CD4-positive, CD25-positive, alpha-beta regulatory T cell (primary cell): ENCODE measurements at regions not wholly inside any gene's neighbourhood (a gene's known extent, or its start where the extent isn't known, plus 50 kb on each side); places are given as distances from the start of the nearest gene placed in this dataset.
A peak's percentile ranks its signal among the peaks of the same experiment; 100 is the strongest.

ENCODE experiments used
- ATAC-seq, 2 donors: fragments of 150-1000 bp; cut with Tn5 transposase; one replicate each; pipeline ENCODE4 v1.10.0; 2021; ENCODE audit warnings: low read depth in 2 of 2, moderate number of reproducible peaks in 2 of 2, moderate library complexity in 1 of 2
- DNase-seq, 3 donors: peaks; one replicate each; pipeline versions ENCODE4 v3.0.0 to v3.0.0-alpha.2; 2012 to 2022; ENCODE audit warnings: mixed read lengths in 1 of 3
- H3K27ac ChIP-seq: one replicate; pipeline ENCODE4 v1.7.0; 2013; ENCODE audit warnings: mild to moderate bottlenecking, low read length; ENCODE audit not compliant: insufficient read depth, poor library complexity, severe bottlenecking
- H3K27me3 ChIP-seq: one replicate; pipeline ENCODE4 v1.7.0; 2013; ENCODE audit warnings: low read length; ENCODE audit not compliant: control insufficient read depth, insufficient read depth
- H3K36me3 ChIP-seq: one replicate; pipeline ENCODE4 v1.7.0; 2013; ENCODE audit warnings: mild to moderate bottlenecking, low read length, moderate library complexity; ENCODE audit not compliant: control insufficient read depth, insufficient read depth
- H3K4me1 ChIP-seq: 2 replicates; pipeline ENCODE4 v1.7.0; 2013; ENCODE audit warnings: mild to moderate bottlenecking, low read length; ENCODE audit not compliant: insufficient read depth, control insufficient read depth, poor library complexity, severe bottlenecking
- H3K4me3 ChIP-seq: one replicate; pipeline ENCODE4 v1.7.0; 2013; ENCODE audit warnings: low read depth, mild to moderate bottlenecking, low read length, moderate library complexity
- H3K9me3 ChIP-seq, 2 experiments: 1 replicate in 1 of 2; 2 replicates in 1 of 2; pipeline ENCODE4 v1.7.0; 2013; ENCODE audit warnings: low read length in 2 of 2, mild to moderate bottlenecking in 1 of 2, moderate library complexity in 1 of 2; ENCODE audit not compliant: control insufficient read depth in 2 of 2
- H3K27ac Mint-ChIP-seq, 3 donors: one replicate each; pipeline ENCODE4 v1.8.0; 2020 to 2022; ENCODE audit warnings: mild to moderate bottlenecking in 3 of 3, mixed read lengths in 3 of 3, moderate library complexity in 2 of 3
- H3K27me3 Mint-ChIP-seq: one replicate; pipeline ENCODE4 v1.8.0; 2022; ENCODE audit warnings: mild to moderate bottlenecking, mixed read lengths
- H3K36me3 Mint-ChIP-seq: one replicate; pipeline ENCODE4 v1.8.0; 2020; ENCODE audit warnings: mixed read lengths
- H3K4me1 Mint-ChIP-seq, 4 donors: one replicate each; pipeline ENCODE4 v1.8.0; 2020 to 2022; ENCODE audit warnings: mixed read lengths in 4 of 4, mild to moderate bottlenecking in 1 of 4
- H3K4me3 Mint-ChIP-seq, 4 donors: one replicate each; pipeline ENCODE4 v1.8.0; 2020 to 2022; ENCODE audit warnings: mild to moderate bottlenecking in 4 of 4, mixed read lengths in 4 of 4, moderate library complexity in 3 of 4
- H3K9me3 Mint-ChIP-seq, 7 donors: one replicate each; pipeline ENCODE4 v1.8.0; 2020 to 2022; ENCODE audit warnings: mixed read lengths in 7 of 7, mild to moderate bottlenecking in 3 of 7, moderate library complexity in 2 of 7

- Mint-ChIP-seq H3K4me1 (no peaks in the 10 kb centered on the region), H3K27ac (no peak overlapping the region), H3K36me3 (no peaks in the 10 kb centered on the region), H3K27me3 (peaks cover 11% of the 10 kb centered on the region), H3K4me3 (no peak overlapping the region), H3K9me3 (no peaks in the 10 kb centered on the region)
- H3K27me3 ChIP-seq = peaks cover 3% of the 10 kb centered on the region
- no peak for ATAC-seq
- no peak for DNase-seq
- no peaks in the 10 kb centered on the region for H3K4me1 ChIP-seq
- no peaks in the 10 kb centered on the region for H3K36me3 ChIP-seq
- H3K4me3 ChIP-seq = no peak overlapping the region
- H3K9me3 ChIP-seq = no peaks in the 10 kb centered on the region
- no peak overlapping the region for H3K27ac ChIP-seq
Measured at GRCh38 chr3:40593351-40593750, 68.6 kb downstream of the ZNF621 start.

GRCh38 chr3:40597441-40597840 is 72.7 kb downstream of the ZNF621 start:
- Histone ChIP-seq H3K27me3 (peaks cover 5% of the 10 kb centered on the region), H3K4me1 (no peaks in the 10 kb centered on the region), H3K27ac (no peak overlapping the region), H3K9me3 (no peaks in the 10 kb centered on the region), H3K4me3 (no peak overlapping the region), H3K36me3 (no peaks in the 10 kb centered on the region)
- Mint-ChIP-seq H3K4me1 (no peaks in the 10 kb centered on the region), H3K4me3 (no peak overlapping the region), H3K36me3 (no peaks in the 10 kb centered on the region), H3K27me3 (peaks cover 8% of the 10 kb centered on the region), H3K27ac (peak overlapping the region in 1 of 3 donors; percentile 15), H3K9me3 (no peaks in the 10 kb centered on the region)
- no peak for DNase-seq
- ATAC-seq = no peak

- Histone ChIP-seq H3K4me3 (no peak overlapping the region), H3K4me1 (no peaks in the 10 kb centered on the region), H3K27me3 (peaks cover 9% of the 10 kb centered on the region), H3K27ac (no peak overlapping the region), H3K36me3 (no peaks in the 10 kb centered on the region), H3K9me3 (no peaks in the 10 kb centered on the region)
- no peaks in the 10 kb centered on the region for H3K9me3 Mint-ChIP-seq
- no peaks in the 10 kb centered on the region for H3K4me1 Mint-ChIP-seq
- no peak for ATAC-seq
- no peaks in the 10 kb centered on the region for H3K36me3 Mint-ChIP-seq
- no peak for DNase-seq
- no peak overlapping the region for H3K27ac Mint-ChIP-seq
- peaks cover 7% of the 10 kb centered on the region for H3K27me3 Mint-ChIP-seq
- H3K4me3 Mint-ChIP-seq = no peak overlapping the region
Measured at GRCh38 chr3:40598338-40598737, 73.6 kb downstream of the ZNF621 start.

GRCh38 chr3:40598962-40599361 is 74.2 kb downstream of the ZNF621 start:
- Histone ChIP-seq H3K36me3 (no peaks in the 10 kb centered on the region), H3K4me1 (no peaks in the 10 kb centered on the region), H3K9me3 (no peaks in the 10 kb centered on the region), H3K4me3 (no peak overlapping the region), H3K27ac (no peak overlapping the region), H3K27me3 (peaks cover 9% of the 10 kb centered on the region)
- Mint-ChIP-seq H3K4me1 (no peaks in the 10 kb centered on the region), H3K9me3 (no peaks in the 10 kb centered on the region), H3K36me3 (no peaks in the 10 kb centered on the region), H3K27me3 (peaks cover 7% of the 10 kb centered on the region), H3K4me3 (no peak overlapping the region), H3K27ac (no peak overlapping the region)
- DNase-seq = no peak
- no peak for ATAC-seq

- H3K27ac ChIP-seq = no peak overlapping the region
- no peak overlapping the region for H3K4me3 ChIP-seq
- ATAC-seq (no peak), DNase-seq (no peak)
- no peak overlapping the region for H3K4me3 Mint-ChIP-seq
- H3K9me3 ChIP-seq = no peaks in the 10 kb centered on the region
- peaks cover 7% of the 10 kb centered on the region for H3K27me3 Mint-ChIP-seq
- no peaks in the 10 kb centered on the region for H3K36me3 Mint-ChIP-seq
- H3K4me1 Mint-ChIP-seq = no peaks in the 10 kb centered on the region
- no peaks in the 10 kb centered on the region for H3K4me1 ChIP-seq
- H3K27me3 ChIP-seq = peaks cover 11% of the 10 kb centered on the region
- H3K36me3 ChIP-seq = no peaks in the 10 kb centered on the region
- no peak overlapping the region for H3K27ac Mint-ChIP-seq
- no peaks in the 10 kb centered on the region for H3K9me3 Mint-ChIP-seq
Measured at GRCh38 chr3:40602778-40603385, 78.1 kb downstream of the ZNF621 start.

- Histone ChIP-seq H3K36me3 (no peaks in the 10 kb centered on the region), H3K4me1 (no peaks in the 10 kb centered on the region), H3K27ac (no peak overlapping the region), H3K27me3 (peaks cover 9% of the 10 kb centered on the region), H3K9me3 (no peaks in the 10 kb centered on the region), H3K4me3 (no peak overlapping the region)
- ATAC-seq (no peak), DNase-seq (no peak)
- Mint-ChIP-seq H3K27me3 (peaks cover 7% of the 10 kb centered on the region), H3K36me3 (no peaks in the 10 kb centered on the region), H3K9me3 (no peaks in the 10 kb centered on the region), H3K4me1 (no peaks in the 10 kb centered on the region), H3K27ac (no peak overlapping the region), H3K4me3 (no peak overlapping the region)
Measured at GRCh38 chr3:40605960-40606359, 81.2 kb downstream of the ZNF621 start.

GRCh38 chr3:40608091-40608490 is 83.3 kb downstream of the ZNF621 start:
- no peak overlapping the region for H3K4me3 ChIP-seq
- Mint-ChIP-seq H3K4me3 (no peak overlapping the region), H3K27ac (no peak overlapping the region), H3K27me3 (peaks cover 11% of the 10 kb centered on the region), H3K36me3 (no peaks in the 10 kb centered on the region), H3K9me3 (no peaks in the 10 kb centered on the region), H3K4me1 (no peaks in the 10 kb centered on the region)
- no peaks in the 10 kb centered on the region for H3K4me1 ChIP-seq
- H3K9me3 ChIP-seq = no peaks in the 10 kb centered on the region
- DNase-seq = no peak
- no peaks in the 10 kb centered on the region for H3K36me3 ChIP-seq
- no peak for ATAC-seq
- peaks cover 7% of the 10 kb centered on the region for H3K27me3 ChIP-seq
- no peak overlapping the region for H3K27ac ChIP-seq

GRCh38 chr3:40613306-40613705 is 88.5 kb downstream of the ZNF621 start:
- no peaks in the 10 kb centered on the region for H3K4me1 Mint-ChIP-seq
- H3K27ac ChIP-seq = no peak overlapping the region
- peaks cover 13% of the 10 kb centered on the region for H3K27me3 ChIP-seq
- no peaks in the 10 kb centered on the region for H3K9me3 ChIP-seq
- H3K4me3 ChIP-seq = no peak overlapping the region
- no peaks in the 10 kb centered on the region for H3K36me3 ChIP-seq
- H3K27me3 Mint-ChIP-seq = peaks cover 32% of the 10 kb centered on the region
- H3K4me3 Mint-ChIP-seq = no peak overlapping the region
- DNase-seq (no peak), ATAC-seq (no peak)
- H3K4me1 ChIP-seq = no peaks in the 10 kb centered on the region
- H3K9me3 Mint-ChIP-seq = no peaks in the 10 kb centered on the region
- H3K27ac Mint-ChIP-seq = no peak overlapping the region
- H3K36me3 Mint-ChIP-seq = no peaks in the 10 kb centered on the region
